ENCODE measurements at regions not wholly inside any gene's neighbourhood (a gene's known extent, or its start where the extent isn't known, plus 50 kb on each side); places are given as distances from the start of the nearest gene placed in this dataset.

- Histone ChIP-seq H3K36me3 (ENCODE audit: control insufficient read depth, insufficient read depth, low read length) (no peaks in the 10 kb centered on the region), H3K4me3 (ENCODE audit: low read depth, low read length) (no peak overlapping the region), H3K27me3 (replicated peaks; ENCODE audit: control insufficient read depth, insufficient read depth, low read length) (no peaks in the 10 kb centered on the region), H3K9me3 (no peaks in the 10 kb centered on the region), H3K4me1 (no peaks in the 10 kb centered on the region)
- POLR2A ChIA-PET, result no interaction called here
- TF ChIP-seq, protein P1, sequence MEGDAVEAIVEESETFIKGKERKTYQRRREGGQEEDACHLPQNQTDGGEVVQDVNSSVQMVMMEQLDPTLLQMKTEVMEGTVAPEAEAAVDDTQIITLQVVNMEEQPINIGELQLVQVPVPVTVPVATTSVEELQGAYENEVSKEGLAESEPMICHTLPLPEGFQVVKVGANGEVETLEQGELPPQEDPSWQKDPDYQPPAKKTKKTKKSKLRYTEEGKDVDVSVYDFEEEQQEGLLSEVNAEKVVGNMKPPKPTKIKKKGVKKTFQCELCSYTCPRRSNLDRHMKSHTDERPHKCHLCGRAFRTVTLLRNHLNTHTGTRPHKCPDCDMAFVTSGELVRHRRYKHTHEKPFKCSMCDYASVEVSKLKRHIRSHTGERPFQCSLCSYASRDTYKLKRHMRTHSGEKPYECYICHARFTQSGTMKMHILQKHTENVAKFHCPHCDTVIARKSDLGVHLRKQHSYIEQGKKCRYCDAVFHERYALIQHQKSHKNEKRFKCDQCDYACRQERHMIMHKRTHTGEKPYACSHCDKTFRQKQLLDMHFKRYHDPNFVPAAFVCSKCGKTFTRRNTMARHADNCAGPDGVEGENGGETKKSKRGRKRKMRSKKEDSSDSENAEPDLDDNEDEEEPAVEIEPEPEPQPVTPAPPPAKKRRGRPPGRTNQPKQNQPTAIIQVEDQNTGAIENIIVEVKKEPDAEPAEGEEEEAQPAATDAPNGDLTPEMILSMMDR (IDR thresholded peaks at IDR 0.05; ENCODE audit: insufficient read depth in 1 of 2, low read depth in 1 of 2, low read length in 1 of 2, severe bottlenecking in 1 of 2, unreplicated experiment in 1 of 2), result peak; percentile 31 to 33
- BruUV-seq (replicated peaks), result no TSS peak
- H3K27me3 Mint-ChIP-seq (ENCODE audit: insufficient read depth, unreplicated experiment), result no peaks in the 10 kb centered on the region
- no peaks in the 10 kb centered on the region for H3K36me3 Mint-ChIP-seq (ENCODE audit: insufficient read depth, unreplicated experiment)
- H3K27ac Mint-ChIP-seq (ENCODE audit: unreplicated experiment), result no peak overlapping the region
- no peaks in the 10 kb centered on the region for H3K4me1 Mint-ChIP-seq (ENCODE audit: low read depth, unreplicated experiment)
- intact Hi-C loops (cut with micrococcal nuclease; ENCODE audit: unreplicated experiment), result loop anchor here (1.0 to 5.0 kb wide), 4 partner anchors 55 to 332 kb away; no protein-coding TSS in a partner anchor
- CTCF ChIA-PET, result interaction anchor here (0.5 to 1.0 kb wide), 2 partner anchors 248 to 259 kb away, joined by 3 to 6 read pairs; no protein-coding TSS in a partner anchor
- H3K9me3 Mint-ChIP-seq (ENCODE audit: unreplicated experiment), result no peaks in the 10 kb centered on the region
- no peak overlapping the region for H3K4me3 Mint-ChIP-seq (ENCODE audit: unreplicated experiment)
- no peak for DNase-seq
Measured at GRCh38 chr7:80392229-80393169, 119.4 kb downstream of the GNAT3 start.

- H3K36me3 ChIP-seq (ENCODE audit: control insufficient read depth, insufficient read depth, low read length), result no peaks in the 10 kb centered on the region
- Mint-ChIP-seq H3K4me3 (ENCODE audit: unreplicated experiment) (no peak overlapping the region), H3K9me3 (ENCODE audit: unreplicated experiment) (no peaks in the 10 kb centered on the region), H3K27ac (ENCODE audit: unreplicated experiment) (no peak overlapping the region), H3K36me3 (ENCODE audit: insufficient read depth, unreplicated experiment) (no peaks in the 10 kb centered on the region), H3K27me3 (ENCODE audit: insufficient read depth, unreplicated experiment) (no peaks in the 10 kb centered on the region), H3K4me1 (ENCODE audit: low read depth, unreplicated experiment) (no peaks in the 10 kb centered on the region)
- TF ChIP-seq, protein P1 (IDR thresholded peaks at IDR 0.05; ENCODE audit: insufficient read depth in 1 of 2, low read depth in 1 of 2, low read length in 1 of 2, severe bottlenecking in 1 of 2, unreplicated experiment in 1 of 2), result no peak
- H3K4me1 ChIP-seq, result no peaks in the 10 kb centered on the region
- intact Hi-C loops (cut with micrococcal nuclease; ENCODE audit: unreplicated experiment), result no loop called here
- H3K27me3 ChIP-seq (replicated peaks; ENCODE audit: control insufficient read depth, insufficient read depth, low read length), result no peaks in the 10 kb centered on the region
- no peaks in the 10 kb centered on the region for H3K9me3 ChIP-seq
- ChIA-PET CTCF (no interaction called here), POLR2A (no interaction called here)
- no TSS peak for BruUV-seq (replicated peaks)
- no peak for DNase-seq
- H3K4me3 ChIP-seq (ENCODE audit: low read depth, low read length), result no peak overlapping the region
Measured at GRCh38 chr7:80387634-80388193, 124.2 kb downstream of the GNAT3 start.

DNA sequence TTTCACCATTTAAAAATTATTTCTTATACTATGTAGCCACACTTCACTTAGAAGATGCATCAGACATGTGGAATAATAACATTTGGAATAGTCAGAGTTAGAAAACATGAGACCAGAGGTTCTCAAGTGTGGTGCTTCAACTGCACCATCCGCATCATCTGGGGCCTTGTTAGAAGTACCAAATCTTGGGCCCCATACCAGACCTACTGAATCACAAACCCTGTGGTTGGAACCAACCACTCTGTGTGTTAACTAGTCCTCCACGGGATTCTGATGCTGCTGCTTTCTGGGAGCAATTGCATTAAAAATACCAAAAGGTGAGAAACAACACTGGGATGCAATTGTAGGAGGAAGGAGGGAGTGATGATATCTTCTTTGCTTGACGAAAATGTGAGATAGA is 125.2 kb downstream of the GNAT3 start:
- H3K36me3 Mint-ChIP-seq (ENCODE audit: insufficient read depth, unreplicated experiment), result no peaks in the 10 kb centered on the region
- no peaks in the 10 kb centered on the region for H3K27me3 Mint-ChIP-seq (ENCODE audit: insufficient read depth, unreplicated experiment)
- no peak for DNase-seq
- TF ChIP-seq, protein P1 (IDR thresholded peaks at IDR 0.05; ENCODE audit: insufficient read depth in 1 of 2, low read depth in 1 of 2, low read length in 1 of 2, severe bottlenecking in 1 of 2, unreplicated experiment in 1 of 2), result no peak
- no peaks in the 10 kb centered on the region for H3K9me3 Mint-ChIP-seq (ENCODE audit: unreplicated experiment)
- H3K9me3 ChIP-seq, result no peaks in the 10 kb centered on the region
- no peak overlapping the region for H3K4me3 Mint-ChIP-seq (ENCODE audit: unreplicated experiment)
- H3K27ac Mint-ChIP-seq (ENCODE audit: unreplicated experiment), result no peak overlapping the region
- H3K27me3 ChIP-seq (replicated peaks; ENCODE audit: control insufficient read depth, insufficient read depth, low read length), result no peaks in the 10 kb centered on the region
- BruUV-seq (replicated peaks), result no TSS peak
- CTCF ChIA-PET, result no interaction called here
- no peaks in the 10 kb centered on the region for H3K4me1 Mint-ChIP-seq (ENCODE audit: low read depth, unreplicated experiment)
- no peak overlapping the region for H3K4me3 ChIP-seq (ENCODE audit: low read depth, low read length)
- intact Hi-C loops (cut with micrococcal nuclease; ENCODE audit: unreplicated experiment), result no loop called here
- POLR2A ChIA-PET, result no interaction called here
- no peaks in the 10 kb centered on the region for H3K4me1 ChIP-seq
- H3K36me3 ChIP-seq (ENCODE audit: control insufficient read depth, insufficient read depth, low read length), result no peaks in the 10 kb centered on the region
